Thoracic aorta (tissue), 2 donors: ENCODE measurements at regions not wholly inside any gene's neighbourhood (a gene's known extent, or its start where the extent isn't known, plus 50 kb on each side); places are given as distances from the start of the nearest gene placed in this dataset.

ENCODE experiments used
- ATAC-seq: fragments of 150-250 bp; one replicate; pipeline ENCODE4 v1.8.0; 2017; ENCODE audit warnings: low read depth; ENCODE audit not compliant: insufficient number of reproducible peaks, low FRiP score
- DNase-seq: peaks from one replicate; pipeline ENCODE4 v3.0.0-alpha.2; 2020; ENCODE audit warnings: low spot score
- H3K27ac ChIP-seq, 2 donors: fragments of 200-600 bp; sonication (generic); 1 replicate in 1 of 2; 2 replicates in 1 of 2; pipeline ENCODE4 v1.5.1; 2016; ENCODE audit warnings: mild to moderate bottlenecking in 2 of 2, moderate library complexity in 2 of 2
- H3K27me3 ChIP-seq: fragments of 200-600 bp; sonication (generic); replicated peaks from 2 replicates; pipeline ENCODE4 v1.6.0; 2016; ENCODE audit warnings: mild to moderate bottlenecking; ENCODE audit not compliant: insufficient read depth
- H3K36me3 ChIP-seq: fragments of 200-600 bp; sonication (generic); one replicate; pipeline ENCODE4 v1.5.1; 2016
- H3K4me1 ChIP-seq, 2 donors: fragments of 200-600 bp; sonication (generic); 1 replicate in 1 of 2; 2 replicates in 1 of 2; pipeline versions ENCODE4 v1.5.1 to v1.6.0; 2016; ENCODE audit warnings: low read depth in 2 of 2, mild to moderate bottlenecking in 1 of 2; ENCODE audit not compliant: control insufficient read depth in 1 of 2
- H3K4me3 ChIP-seq: fragments of 200-600 bp; sonication (generic); 2 replicates; pipeline ENCODE4 v1.5.1; 2016; ENCODE audit warnings: mild to moderate bottlenecking
- H3K9me3 ChIP-seq: fragments of 200-600 bp; sonication (generic); 2 replicates; pipeline ENCODE4 v1.5.1; 2016
- CTCF ChIP-seq: fragments of 200-600 bp; sonication (generic); IDR thresholded peaks from one replicate; pipeline ENCODE4 v1.5.1; 2019; ENCODE audit warnings: antibody characterized with exemption

- no peaks in the 10 kb centered on the region for H3K36me3 ChIP-seq
- H3K4me1 ChIP-seq = peaks cover 4 to 21% of the 10 kb centered on the region in 2 donors
- TF ChIP-seq CTCF = no peak
- H3K9me3 ChIP-seq = no peaks in the 10 kb centered on the region
- no peak for DNase-seq
- no peaks in the 10 kb centered on the region for H3K27me3 ChIP-seq
- no peak for ATAC-seq
- peak overlapping the region in 1 of 2 donors; percentile 47 for H3K27ac ChIP-seq
- no peak overlapping the region for H3K4me3 ChIP-seq
Observed at GRCh38 chr10:47182934-47183703, 116.9 kb upstream of the GDF10 start.

- no peak for TF ChIP-seq CTCF
- no peak for ATAC-seq
- no peak for DNase-seq
Observed at GRCh38 chr10:47183704-47184041, 116.3 kb upstream of the GDF10 start.

GRCh38 chr10:47184273-47184672 lies 115.7 kb upstream of the GDF10 start:
- Histone ChIP-seq H3K27me3 (no peaks in the 10 kb centered on the region), H3K27ac (peak overlapping the region in 1 of 2 donors; percentile 12), H3K4me1 (peaks cover 4 to 21% of the 10 kb centered on the region in 2 donors), H3K4me3 (no peak overlapping the region), H3K36me3 (no peaks in the 10 kb centered on the region), H3K9me3 (no peaks in the 10 kb centered on the region)
- no peak for DNase-seq
- no peak for TF ChIP-seq CTCF
- no peak for ATAC-seq

More at GRCh38 chr10:47183704-47184041, 116.3 kb upstream of the GDF10 start:
- no peaks in the 10 kb centered on the region for H3K9me3 ChIP-seq
- no peak overlapping the region for H3K4me3 ChIP-seq
- H3K4me1 ChIP-seq = peaks cover 4 to 21% of the 10 kb centered on the region in 2 donors
- no peaks in the 10 kb centered on the region for H3K36me3 ChIP-seq
- no peaks in the 10 kb centered on the region for H3K27me3 ChIP-seq
- peak overlapping the region in 1 of 2 donors; percentile 47 for H3K27ac ChIP-seq

GRCh38 chr10:47184724-47185330 lies 115.2 kb upstream of the GDF10 start:
- H3K27ac ChIP-seq = no peak overlapping the region
- no peak for ATAC-seq

More at GRCh38 chr10:47184724-47185330, 115.2 kb upstream of the GDF10 start:
- Histone ChIP-seq H3K4me1 (peaks cover 4 to 21% of the 10 kb centered on the region in 2 donors), H3K27me3 (no peaks in the 10 kb centered on the region), H3K4me3 (no peak overlapping the region), H3K9me3 (no peaks in the 10 kb centered on the region), H3K36me3 (no peaks in the 10 kb centered on the region)
- no peak for DNase-seq
- TF ChIP-seq CTCF = no peak
